H9 (cell line): ENCODE measurements at regions not wholly inside any gene's neighbourhood (a gene's known extent, or its start where the extent isn't known, plus 50 kb on each side); places are given as distances from the start of the nearest gene placed in this dataset.

ENCODE experiments used
- DNase-seq: peaks from one replicate; pipeline ENCODE4 v3.0.0-alpha.2; 2017
- H2AFZ ChIP-seq: one replicate; pipeline ENCODE4 v1.6.1; 2013; ENCODE audit warnings: mild to moderate bottlenecking, low read length, control low read depth, moderate library complexity
- H2AK5ac ChIP-seq: 2 replicates; pipeline ENCODE4 v1.6.1; 2013; ENCODE audit warnings: low read length, control low read depth, mixed read lengths; ENCODE audit not compliant: insufficient read length
- H2BK120ac ChIP-seq: one replicate; pipeline ENCODE4 v1.6.1; 2013; ENCODE audit warnings: low read depth, mild to moderate bottlenecking, low read length, control low read depth, inconsistent platforms; ENCODE audit not compliant: poor library complexity, severe bottlenecking
- H2BK12ac ChIP-seq: 2 replicates; pipeline ENCODE4 v1.6.1; 2013; ENCODE audit warnings: low read length, control low read depth, mixed read lengths, low read depth; ENCODE audit not compliant: insufficient read length
- H2BK15ac ChIP-seq: 2 replicates; pipeline ENCODE4 v1.6.1; 2013; ENCODE audit warnings: low read depth, low read length, control low read depth
- H2BK20ac ChIP-seq: one replicate; pipeline ENCODE4 v1.6.1; 2013; ENCODE audit warnings: low read depth, mild to moderate bottlenecking, low read length, control low read depth, inconsistent platforms; ENCODE audit not compliant: poor library complexity, severe bottlenecking
- H2BK5ac ChIP-seq: 2 replicates; pipeline ENCODE4 v1.6.1; 2013; ENCODE audit warnings: low read length, control low read depth, mixed read lengths; ENCODE audit not compliant: insufficient read length
- H3K14ac ChIP-seq: 2 replicates; pipeline ENCODE4 v1.6.1; 2013; ENCODE audit warnings: low read length, control low read depth; ENCODE audit not compliant: insufficient read depth
- H3K18ac ChIP-seq: 2 replicates; pipeline ENCODE4 v1.6.1; 2013; ENCODE audit warnings: low read depth, mild to moderate bottlenecking, mixed read lengths, low read length, control low read depth; ENCODE audit not compliant: insufficient read length
- H3K23ac ChIP-seq: 2 replicates; pipeline ENCODE4 v1.6.1; 2013; ENCODE audit warnings: low read length, control low read depth, mixed read lengths, low read depth; ENCODE audit not compliant: insufficient read length
- H3K23me2 ChIP-seq: 2 replicates; pipeline ENCODE4 v1.6.1; 2013; ENCODE audit warnings: low read depth, mild to moderate bottlenecking, mixed read lengths, low read length, control low read depth; ENCODE audit not compliant: insufficient read length, poor library complexity, severe bottlenecking
- H3K27ac ChIP-seq: 2 replicates; pipeline ENCODE4 v1.5.1; 2013; ENCODE audit warnings: low read length, control low read depth, mixed read lengths, low read depth; ENCODE audit not compliant: insufficient read length
- H3K27me3 ChIP-seq: 2 replicates; pipeline ENCODE4 v1.6.1; 2013; ENCODE audit warnings: low read length, control low read depth, inconsistent platforms; ENCODE audit not compliant: insufficient read depth
- H3K4ac ChIP-seq: 2 replicates; pipeline ENCODE4 v1.6.1; 2013; ENCODE audit warnings: low read depth, mild to moderate bottlenecking, control low read depth, inconsistent platforms, low read length, moderate library complexity
- H3K4me1 ChIP-seq: 2 replicates; pipeline ENCODE4 v1.6.1; 2013; ENCODE audit warnings: low read length, control low read depth, inconsistent platforms; ENCODE audit not compliant: insufficient read depth
- H3K4me2 ChIP-seq: 2 replicates; pipeline ENCODE4 v1.6.1; 2013; ENCODE audit warnings: low read length, control low read depth, mixed read lengths; ENCODE audit not compliant: insufficient read length, insufficient read depth
- H3K56ac ChIP-seq: 2 replicates; pipeline ENCODE4 v1.6.1; 2013; ENCODE audit warnings: low read depth, mild to moderate bottlenecking, mixed read lengths, low read length, control low read depth; ENCODE audit not compliant: insufficient read length
- H3K79me1 ChIP-seq: 2 replicates; pipeline ENCODE4 v1.6.1; 2013; ENCODE audit warnings: low read depth, mild to moderate bottlenecking, moderate library complexity, low read length, control low read depth, inconsistent platforms; ENCODE audit not compliant: insufficient read depth, poor library complexity, severe bottlenecking
- H3K79me2 ChIP-seq: 2 replicates; pipeline ENCODE4 v1.6.1; 2013; ENCODE audit warnings: low read length, control low read depth, inconsistent platforms; ENCODE audit not compliant: insufficient read depth
- H3K9ac ChIP-seq: 2 replicates; pipeline ENCODE4 v1.6.1; 2013; ENCODE audit warnings: low read length, control low read depth, mixed read lengths; ENCODE audit not compliant: insufficient read length; ENCODE audit errors: extremely low read depth
- H3K9me3 ChIP-seq: one replicate; pipeline ENCODE4 v1.6.1; 2013; ENCODE audit warnings: low read depth, low read length, inconsistent platforms; ENCODE audit not compliant: control insufficient read depth
- H3T11ph ChIP-seq: one replicate; pipeline ENCODE4 v1.6.1; 2013; ENCODE audit warnings: mild to moderate bottlenecking, low read length, control low read depth, inconsistent platforms
- H4K20me1 ChIP-seq: one replicate; pipeline ENCODE4 v1.6.1; 2013; ENCODE audit not compliant: control insufficient read depth, insufficient read length, insufficient read depth
- H4K5ac ChIP-seq: 2 replicates; pipeline ENCODE4 v1.6.1; 2013; ENCODE audit warnings: low read depth, mild to moderate bottlenecking, mixed read lengths, low read length, control low read depth; ENCODE audit not compliant: insufficient read length
- H4K8ac ChIP-seq: replicated peaks from 2 replicates; pipeline ENCODE4 v1.6.1; 2013; ENCODE audit warnings: low read length, control low read depth, mixed read lengths, low read depth; ENCODE audit not compliant: insufficient read length
- H4K91ac ChIP-seq: 2 replicates; pipeline ENCODE4 v1.6.1; 2013; ENCODE audit warnings: low read depth, mild to moderate bottlenecking, moderate library complexity, mixed read lengths, low read length, control low read depth; ENCODE audit not compliant: insufficient read length
- H3K27ac Mint-ChIP-seq, 3 experiments: 2 replicates in 2 of 3; 3 replicates in 1 of 3; pipeline ENCODE4 v1.8.0; 2020 to 2021; ENCODE audit warnings: mixed read lengths in 3 of 3, mild to moderate bottlenecking in 1 of 3, moderate library complexity in 1 of 3
- H3K27me3 Mint-ChIP-seq: 2 replicates; pipeline ENCODE4 v1.8.0; 2021; ENCODE audit warnings: low read depth, mild to moderate bottlenecking, moderate library complexity, mixed read lengths
- H3K36me3 Mint-ChIP-seq, 3 experiments: 2 replicates in 2 of 3; 3 replicates in 1 of 3; pipeline ENCODE4 v1.8.0; 2020 to 2021; ENCODE audit warnings: low read depth in 3 of 3, mixed read lengths in 3 of 3; ENCODE audit not compliant: insufficient read depth in 1 of 3
- H3K4me1 Mint-ChIP-seq, 2 experiments: 2 replicates each; pipeline ENCODE4 v1.8.0; 2020; ENCODE audit warnings: mixed read lengths in 2 of 2
- H3K4me3 Mint-ChIP-seq, 2 experiments: 2 replicates in 1 of 2; 3 replicates in 1 of 2; pipeline ENCODE4 v1.8.0; 2020 to 2021; ENCODE audit warnings: mild to moderate bottlenecking in 2 of 2, mixed read lengths in 2 of 2, moderate library complexity in 1 of 2
- H3K9me3 Mint-ChIP-seq, 2 experiments: 2 replicates in 1 of 2; 3 replicates in 1 of 2; pipeline ENCODE4 v1.8.0; 2020; ENCODE audit warnings: mild to moderate bottlenecking in 2 of 2, mixed read lengths in 2 of 2, moderate library complexity in 1 of 2
- WGBS: extraction: QIAGEN DNeasy Blood & Tissue Kit; methylation state at CpG from one replicate; pipeline ENCODE4 v1.1.7; 2013; ENCODE audit warnings: missing lambda C conversion rate, low lambda C conversion rate, mixed read lengths; ENCODE audit not compliant: insufficient read length; ENCODE audit errors: extremely low coverage; 5-methylcytosine and 5-hydroxymethylcytosine counted together
- TF ChIP-seq, protein P1 (sequence below): fragments of 200-600 bp; sonication (generic); conservative IDR thresholded peaks from 3 replicates; pipeline ENCODE4 v1.8.0; 2021; ENCODE audit warnings: antibody characterized with exemption, mild to moderate bottlenecking

DNA sequence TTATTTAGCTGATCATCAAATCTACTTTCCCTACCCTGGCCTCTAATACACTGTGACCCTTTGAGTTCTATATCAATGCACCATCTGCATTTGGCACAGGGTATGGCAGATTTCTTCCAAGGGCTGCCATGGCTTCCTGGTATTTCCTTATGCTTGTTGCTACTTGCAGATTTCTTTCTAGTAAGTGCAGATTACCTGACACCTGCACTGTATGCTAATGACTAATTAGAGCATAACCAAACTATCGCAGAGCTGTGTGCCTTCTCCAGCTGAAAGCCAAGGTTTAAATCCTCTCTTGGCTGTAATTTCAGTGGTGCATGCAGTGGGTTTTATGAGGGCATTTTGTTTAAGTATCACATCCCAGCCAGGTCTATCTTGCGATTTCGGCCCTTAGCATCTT is 293.7 kb downstream of the KIF4B start:
- no peaks in the 10 kb centered on the region; a peak in 1 of 5 replicates for H3K9me3 Mint-ChIP-seq
- H4K20me1 ChIP-seq: no peaks in the 10 kb centered on the region
- no peaks in the 10 kb centered on the region for H3K36me3 Mint-ChIP-seq

More for the DNA sequence above, 293.7 kb downstream of the KIF4B start:
- Histone ChIP-seq H2BK15ac (no peak overlapping the region), H3K79me2 (no peaks in the 10 kb centered on the region), H3K56ac (no peak overlapping the region), H2AK5ac (no peak overlapping the region), H3K4ac (no peak overlapping the region), H3K18ac (no peak overlapping the region), H3K27ac (no peak overlapping the region), H3K4me1 (no peaks in the 10 kb centered on the region), H3K9ac (no peak overlapping the region), H3K79me1 (no peaks in the 10 kb centered on the region), H3K23ac (no peak overlapping the region), H2BK120ac (no peak overlapping the region), H2BK12ac (no peak overlapping the region), H2BK5ac (no peak overlapping the region), H4K5ac (no peak overlapping the region), H2BK20ac (no peak overlapping the region), H3K14ac (no peak overlapping the region), H3K23me2 (no peaks in the 10 kb centered on the region), H3K4me2 (no peak overlapping the region), H4K91ac (no peak overlapping the region), H3K27me3 (no peaks in the 10 kb centered on the region), H4K8ac (no peak overlapping the region), H3T11ph (no peak overlapping the region), H3K9me3 (no peaks in the 10 kb centered on the region), H2AFZ (no peak overlapping the region)
- no peaks in the 10 kb centered on the region for H3K27me3 Mint-ChIP-seq
- no peak for DNase-seq
- peaks cover 0 to 4% of the 10 kb centered on the region in 2 experiments; a peak in 1 of 4 replicates for H3K4me1 Mint-ChIP-seq
- no peak overlapping the region for H3K27ac Mint-ChIP-seq
- no peak overlapping the region for H3K4me3 Mint-ChIP-seq
- TF ChIP-seq, protein P1, sequence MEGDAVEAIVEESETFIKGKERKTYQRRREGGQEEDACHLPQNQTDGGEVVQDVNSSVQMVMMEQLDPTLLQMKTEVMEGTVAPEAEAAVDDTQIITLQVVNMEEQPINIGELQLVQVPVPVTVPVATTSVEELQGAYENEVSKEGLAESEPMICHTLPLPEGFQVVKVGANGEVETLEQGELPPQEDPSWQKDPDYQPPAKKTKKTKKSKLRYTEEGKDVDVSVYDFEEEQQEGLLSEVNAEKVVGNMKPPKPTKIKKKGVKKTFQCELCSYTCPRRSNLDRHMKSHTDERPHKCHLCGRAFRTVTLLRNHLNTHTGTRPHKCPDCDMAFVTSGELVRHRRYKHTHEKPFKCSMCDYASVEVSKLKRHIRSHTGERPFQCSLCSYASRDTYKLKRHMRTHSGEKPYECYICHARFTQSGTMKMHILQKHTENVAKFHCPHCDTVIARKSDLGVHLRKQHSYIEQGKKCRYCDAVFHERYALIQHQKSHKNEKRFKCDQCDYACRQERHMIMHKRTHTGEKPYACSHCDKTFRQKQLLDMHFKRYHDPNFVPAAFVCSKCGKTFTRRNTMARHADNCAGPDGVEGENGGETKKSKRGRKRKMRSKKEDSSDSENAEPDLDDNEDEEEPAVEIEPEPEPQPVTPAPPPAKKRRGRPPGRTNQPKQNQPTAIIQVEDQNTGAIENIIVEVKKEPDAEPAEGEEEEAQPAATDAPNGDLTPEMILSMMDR: no peak
- WGBS: no CpG with 5 or more reads among the region's 3 CpGs
